ENCODE measurements at regions not wholly inside any gene's neighbourhood (a gene's known extent, or its start where the extent isn't known, plus 50 kb on each side); places are given as distances from the start of the nearest gene placed in this dataset.

DNA sequence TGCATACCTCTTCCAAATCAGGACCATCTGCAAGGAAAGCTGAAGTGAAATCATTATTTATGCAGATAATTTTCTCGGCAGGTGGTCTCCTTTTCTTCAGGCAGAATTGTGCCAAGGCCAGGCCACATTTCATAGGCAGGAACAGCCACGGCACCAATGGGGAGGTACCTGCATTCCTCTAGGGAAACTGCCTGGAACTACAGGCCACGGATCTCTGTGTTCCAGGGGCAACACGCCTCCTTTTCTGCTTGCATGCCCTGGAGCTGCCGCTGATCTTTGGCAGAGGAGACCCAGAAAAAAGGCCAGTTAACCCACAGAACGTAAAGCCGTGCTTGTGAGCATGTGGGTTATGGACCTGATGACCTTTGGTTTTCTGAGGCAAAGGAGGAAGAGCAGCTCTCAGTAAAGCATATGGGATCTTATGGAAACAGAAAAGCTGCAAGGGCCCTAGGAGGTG lies 111.2 kb upstream of the KIAA1217 start:
- no peaks in the 10 kb centered on the region for H3K4me1 ChIP-seq
- H3K4me3 ChIP-seq: no peak overlapping the region
- DNase-seq (ENCODE audit: low spot score in 2 of 2): no peak
- H3K9me3 ChIP-seq: no peaks in the 10 kb centered on the region
- 33% methylated on average over 7 of the region's 7 CpGs for WGBS
- no peak overlapping the region for H3K27ac ChIP-seq
- no peaks in the 10 kb centered on the region for H3K27me3 ChIP-seq
- no peaks in the 10 kb centered on the region for H3K36me3 ChIP-seq
- TF ChIP-seq EP300 (IDR thresholded peaks at IDR 0.05) (no peak), POLR2A (IDR thresholded peaks at IDR 0.05) (no peak), POLR2AphosphoS5 (IDR thresholded peaks at IDR 0.05) (no peak)
- TF ChIP-seq, protein P1, sequence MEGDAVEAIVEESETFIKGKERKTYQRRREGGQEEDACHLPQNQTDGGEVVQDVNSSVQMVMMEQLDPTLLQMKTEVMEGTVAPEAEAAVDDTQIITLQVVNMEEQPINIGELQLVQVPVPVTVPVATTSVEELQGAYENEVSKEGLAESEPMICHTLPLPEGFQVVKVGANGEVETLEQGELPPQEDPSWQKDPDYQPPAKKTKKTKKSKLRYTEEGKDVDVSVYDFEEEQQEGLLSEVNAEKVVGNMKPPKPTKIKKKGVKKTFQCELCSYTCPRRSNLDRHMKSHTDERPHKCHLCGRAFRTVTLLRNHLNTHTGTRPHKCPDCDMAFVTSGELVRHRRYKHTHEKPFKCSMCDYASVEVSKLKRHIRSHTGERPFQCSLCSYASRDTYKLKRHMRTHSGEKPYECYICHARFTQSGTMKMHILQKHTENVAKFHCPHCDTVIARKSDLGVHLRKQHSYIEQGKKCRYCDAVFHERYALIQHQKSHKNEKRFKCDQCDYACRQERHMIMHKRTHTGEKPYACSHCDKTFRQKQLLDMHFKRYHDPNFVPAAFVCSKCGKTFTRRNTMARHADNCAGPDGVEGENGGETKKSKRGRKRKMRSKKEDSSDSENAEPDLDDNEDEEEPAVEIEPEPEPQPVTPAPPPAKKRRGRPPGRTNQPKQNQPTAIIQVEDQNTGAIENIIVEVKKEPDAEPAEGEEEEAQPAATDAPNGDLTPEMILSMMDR (IDR thresholded peaks at IDR 0.05): no peak

DNA sequence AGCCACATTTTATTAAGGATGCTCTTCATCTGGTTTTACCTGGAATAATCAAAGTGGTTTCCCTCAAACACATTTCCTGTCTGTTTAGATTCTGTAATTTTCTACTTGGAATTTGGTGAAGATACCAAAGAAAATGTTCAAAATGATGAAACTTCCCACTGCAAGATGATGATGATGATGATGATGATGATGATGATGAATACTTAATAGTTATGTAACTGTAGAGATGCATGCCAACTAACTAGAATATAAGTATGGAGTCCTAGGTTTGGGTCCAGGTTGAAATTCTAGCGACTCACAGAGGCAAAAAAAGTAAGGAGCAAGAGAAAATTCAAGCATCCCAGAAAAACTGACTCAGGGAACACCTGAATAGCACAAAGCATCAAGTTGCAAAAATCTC lies 104.0 kb upstream of the KIAA1217 start:
- Histone ChIP-seq H3K4me3 (no peak overlapping the region), H3K36me3 (no peaks in the 10 kb centered on the region), H3K9me3 (no peaks in the 10 kb centered on the region), H3K4me1 (no peaks in the 10 kb centered on the region), H3K27ac (no peak overlapping the region), H3K27me3 (peaks cover 2% of the 10 kb centered on the region)
- no peak for TF ChIP-seq POLR2A (IDR thresholded peaks at IDR 0.05)
- 89% methylated on average over 1 of the region's 1 CpG for WGBS
- DNase-seq (ENCODE audit: low spot score in 2 of 2): no peak

DNA sequence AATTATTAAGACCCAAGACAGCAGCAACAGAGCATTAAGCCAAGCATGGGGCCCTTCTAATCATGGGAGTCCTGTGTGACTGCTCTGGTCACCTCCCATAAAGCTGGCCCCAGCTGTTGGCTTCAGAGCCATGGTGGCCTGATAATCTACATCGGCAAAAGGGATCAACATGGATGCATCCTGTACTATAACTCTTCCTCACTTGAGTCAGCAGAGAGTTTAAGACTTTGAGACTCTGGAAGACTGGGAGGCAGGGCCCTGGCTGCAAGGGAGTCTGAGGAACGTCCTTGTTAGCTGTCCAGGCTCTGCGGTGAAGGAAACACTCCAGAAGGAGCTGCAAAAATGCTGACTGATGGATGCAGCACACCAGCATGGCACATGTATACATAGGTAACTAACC lies 95.0 kb upstream of the KIAA1217 start:
- H3K9me3 ChIP-seq: no peaks in the 10 kb centered on the region
- no peak for DNase-seq (ENCODE audit: low spot score in 2 of 2)
- H3K4me3 ChIP-seq: no peak overlapping the region
- no peaks in the 10 kb centered on the region for H3K27me3 ChIP-seq
- H3K27ac ChIP-seq: no peak overlapping the region
- no peaks in the 10 kb centered on the region for H3K4me1 ChIP-seq
- TF ChIP-seq, protein P1 (IDR thresholded peaks at IDR 0.05): no peak
- TF ChIP-seq POLR2AphosphoS5 (IDR thresholded peaks at IDR 0.05) (no peak), EP300 (IDR thresholded peaks at IDR 0.05) (no peak)
- no peaks in the 10 kb centered on the region for H3K36me3 ChIP-seq
- 82% methylated on average over 3 of the region's 3 CpGs for WGBS

DNA sequence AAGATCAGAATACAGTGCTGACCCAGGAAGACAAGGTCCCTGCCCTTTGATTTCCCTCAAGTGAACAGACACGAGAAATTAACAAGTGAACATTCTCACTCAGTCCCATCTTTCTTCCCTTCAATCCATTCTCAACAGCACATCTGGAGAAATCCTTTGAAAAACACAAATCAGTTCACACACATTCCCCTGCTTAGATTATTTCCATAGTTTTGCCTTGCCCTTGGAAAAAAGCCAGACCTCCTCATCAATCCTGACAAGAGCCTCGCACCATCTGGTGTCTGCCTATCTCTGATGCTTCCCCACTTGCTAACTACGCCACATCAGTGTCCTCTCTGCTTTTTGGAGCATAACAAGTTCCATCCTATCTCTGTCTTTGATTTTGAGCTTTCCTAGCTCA lies 94.4 kb upstream of the KIAA1217 start:
- WGBS: 69% methylated on average over 3 of the region's 3 CpGs
- DNase-seq (ENCODE audit: low spot score in 2 of 2): no peak
- H3K4me1 ChIP-seq: no peaks in the 10 kb centered on the region
- no peak overlapping the region for H3K4me3 ChIP-seq
- no peaks in the 10 kb centered on the region for H3K36me3 ChIP-seq
- H3K27me3 ChIP-seq: no peaks in the 10 kb centered on the region
- no peaks in the 10 kb centered on the region for H3K9me3 ChIP-seq
- TF ChIP-seq, protein P1 (IDR thresholded peaks at IDR 0.05): no peak
- no peak for TF ChIP-seq EP300 (IDR thresholded peaks at IDR 0.05)
- TF ChIP-seq POLR2A (IDR thresholded peaks at IDR 0.05): no peak
- no peak for TF ChIP-seq POLR2AphosphoS5 (IDR thresholded peaks at IDR 0.05)
- no peak overlapping the region for H3K27ac ChIP-seq

DNA sequence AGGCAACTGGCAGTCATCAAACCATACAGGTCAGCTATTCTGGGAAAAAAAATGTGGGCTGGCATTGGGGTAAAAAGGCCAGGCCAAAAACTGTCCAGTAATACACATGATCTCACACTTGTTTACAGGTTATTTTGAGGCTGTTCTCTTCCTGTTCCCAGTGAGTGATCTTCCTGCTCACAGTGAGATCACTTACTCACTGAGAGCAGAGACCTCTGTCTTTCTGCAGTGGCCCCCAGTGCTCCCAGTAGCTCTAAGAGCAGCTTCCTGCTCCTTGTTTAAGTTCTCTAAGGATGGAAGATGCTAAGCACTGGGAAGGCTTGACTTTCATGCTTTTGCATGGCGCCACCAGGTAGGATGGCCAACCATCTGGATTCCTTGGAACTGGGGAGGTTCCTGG lies 93.5 kb upstream of the KIAA1217 start:
- no peak overlapping the region for H3K27ac ChIP-seq
- H3K9me3 ChIP-seq: no peaks in the 10 kb centered on the region
- WGBS: 100% methylated on average over 1 of the region's 1 CpG
- H3K4me3 ChIP-seq: no peak overlapping the region
- no peak for TF ChIP-seq POLR2AphosphoS5 (IDR thresholded peaks at IDR 0.05)
- TF ChIP-seq POLR2A (IDR thresholded peaks at IDR 0.05): no peak
- no peak for TF ChIP-seq EP300 (IDR thresholded peaks at IDR 0.05)
- TF ChIP-seq, protein P1 (IDR thresholded peaks at IDR 0.05): no peak
- H3K4me1 ChIP-seq: no peaks in the 10 kb centered on the region
- DNase-seq (ENCODE audit: low spot score in 2 of 2): no peak
- H3K36me3 ChIP-seq: no peaks in the 10 kb centered on the region
- H3K27me3 ChIP-seq: no peaks in the 10 kb centered on the region

DNA sequence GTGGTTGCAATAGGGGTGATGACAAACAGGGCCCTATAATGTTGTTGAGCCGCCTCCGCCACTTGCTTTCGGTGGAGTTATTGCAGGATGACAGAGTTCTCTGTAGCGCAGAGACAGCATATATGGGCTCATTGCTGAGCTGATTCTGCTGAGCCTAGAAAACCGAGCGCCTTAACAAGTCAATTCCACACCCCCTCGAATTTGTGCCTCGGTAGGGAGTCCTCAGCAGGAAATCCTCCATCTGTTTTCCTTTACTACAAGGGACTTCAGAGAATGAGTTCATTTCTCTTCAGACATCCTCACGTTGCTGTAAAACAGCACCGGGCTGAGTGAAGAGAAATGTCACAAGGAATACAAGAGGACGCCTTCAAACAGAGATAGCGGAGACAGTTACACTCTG lies 90.7 kb upstream of the KIAA1217 start:
- no peak overlapping the region for H3K27ac ChIP-seq
- no peaks in the 10 kb centered on the region for H3K9me3 ChIP-seq
- DNase-seq (ENCODE audit: low spot score in 2 of 2): no peak
- H3K36me3 ChIP-seq: no peaks in the 10 kb centered on the region
- no peaks in the 10 kb centered on the region for H3K4me1 ChIP-seq
- H3K27me3 ChIP-seq: no peaks in the 10 kb centered on the region
- H3K4me3 ChIP-seq: peak overlapping the region; percentile 2
- 51% methylated on average over 12 of the region's 12 CpGs for WGBS
- TF ChIP-seq POLR2AphosphoS5 (IDR thresholded peaks at IDR 0.05): no peak
- TF ChIP-seq, protein P1 (IDR thresholded peaks at IDR 0.05): no peak
